ENCODE measurements at regions not wholly inside any gene's neighbourhood (a gene's known extent, or its start where the extent isn't known, plus 50 kb on each side); places are given as distances from the start of the nearest gene placed in this dataset.

- H3K9me3 ChIP-seq (ENCODE audit: control insufficient read depth in 1 of 2, insufficient read depth in 1 of 2, low read depth in 1 of 2, low read length in 2 of 2): peaks cover 6 to 24% of the 10 kb centered on the region in 2 experiments; a peak in 3 of 4 replicates
- RAD21 ChIA-PET (ENCODE audit: low non-redundant PET in 1 of 2, low total read pairs in 2 of 2, uncharacterized antibody in 2 of 2, unreplicated experiment in 2 of 2): no interaction called here
Measured at GRCh38 chr9:135001526-135001925, 83.8 kb upstream of the FCN1 start.

DNA sequence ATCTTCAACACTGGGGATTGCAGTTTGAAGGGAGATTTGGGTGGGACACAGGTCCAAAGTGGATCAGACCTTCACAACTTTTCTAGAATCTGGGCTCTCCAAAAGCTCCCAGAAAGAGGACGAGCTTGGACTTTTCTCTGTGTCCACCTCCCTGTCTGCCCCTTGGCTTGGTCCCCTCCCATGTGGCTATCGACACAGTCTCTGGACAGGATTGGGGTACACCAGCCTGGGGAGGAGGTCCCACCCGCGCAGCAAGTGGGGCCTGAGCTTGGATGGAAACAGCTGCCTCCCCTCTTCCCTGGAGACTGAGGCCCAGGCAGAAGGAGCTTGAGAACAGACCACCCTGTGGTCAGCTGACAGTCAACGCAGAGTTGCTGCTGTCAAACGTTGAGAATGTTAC lies 84.6 kb upstream of the FCN1 start:
- ATAC-seq: no peak
- intact Hi-C loops (cut with micrococcal nuclease): no loop called here
- H3K4me1 ChIP-seq (ENCODE audit: control insufficient read depth in 1 of 2, insufficient read depth in 2 of 2, low read length in 2 of 2): no peaks in the 10 kb centered on the region
- no peaks in the 10 kb centered on the region for H3K36me3 ChIP-seq (ENCODE audit: control insufficient read depth in 1 of 2, insufficient read depth in 2 of 2, low read length in 2 of 2)
- H3K4me2 ChIP-seq (ENCODE audit: low read length): no peak overlapping the region
- no peak overlapping the region for H3K9ac ChIP-seq (ENCODE audit: low read length)
- no peak overlapping the region for H3K4me3 ChIP-seq (replicated peaks in 1 of 2; ENCODE audit: low read depth in 1 of 2, low read length in 2 of 2)
- ChIA-PET POLR2A (no interaction called here), RAD21 (ENCODE audit: low non-redundant PET in 1 of 2, low total read pairs in 2 of 2, uncharacterized antibody in 2 of 2, unreplicated experiment in 2 of 2) (no interaction called here), CTCF (no interaction called here)
- no TSS peak for BruUV-seq (replicated peaks)
- H3K27ac ChIP-seq (ENCODE audit: low read depth, low read length): no peak overlapping the region
- H4K20me1 ChIP-seq (ENCODE audit: insufficient read depth): no peaks in the 10 kb centered on the region
- peaks cover 6 to 24% of the 10 kb centered on the region in 2 experiments; a peak in 3 of 4 replicates for H3K9me3 ChIP-seq (ENCODE audit: control insufficient read depth in 1 of 2, insufficient read depth in 1 of 2, low read depth in 1 of 2, low read length in 2 of 2)
- H3K79me2 ChIP-seq (ENCODE audit: insufficient read depth, low read length): no peaks in the 10 kb centered on the region
- H3K27me3 ChIP-seq (ENCODE audit: insufficient read depth, low read length): no peaks in the 10 kb centered on the region
- DNase-seq (ENCODE audit: low read depth, low spot score): no peak
- H2AFZ ChIP-seq (ENCODE audit: low read depth, low read length, poor library complexity, severe bottlenecking): no peak overlapping the region
- H3K9me2 ChIP-seq (ENCODE audit: insufficient read depth): no peaks in the 10 kb centered on the region
- no peak for TF ChIP-seq CEBPB (IDR thresholded peaks at IDR 0.05; ENCODE audit: low read depth)
- TF ChIP-seq, protein P1, sequence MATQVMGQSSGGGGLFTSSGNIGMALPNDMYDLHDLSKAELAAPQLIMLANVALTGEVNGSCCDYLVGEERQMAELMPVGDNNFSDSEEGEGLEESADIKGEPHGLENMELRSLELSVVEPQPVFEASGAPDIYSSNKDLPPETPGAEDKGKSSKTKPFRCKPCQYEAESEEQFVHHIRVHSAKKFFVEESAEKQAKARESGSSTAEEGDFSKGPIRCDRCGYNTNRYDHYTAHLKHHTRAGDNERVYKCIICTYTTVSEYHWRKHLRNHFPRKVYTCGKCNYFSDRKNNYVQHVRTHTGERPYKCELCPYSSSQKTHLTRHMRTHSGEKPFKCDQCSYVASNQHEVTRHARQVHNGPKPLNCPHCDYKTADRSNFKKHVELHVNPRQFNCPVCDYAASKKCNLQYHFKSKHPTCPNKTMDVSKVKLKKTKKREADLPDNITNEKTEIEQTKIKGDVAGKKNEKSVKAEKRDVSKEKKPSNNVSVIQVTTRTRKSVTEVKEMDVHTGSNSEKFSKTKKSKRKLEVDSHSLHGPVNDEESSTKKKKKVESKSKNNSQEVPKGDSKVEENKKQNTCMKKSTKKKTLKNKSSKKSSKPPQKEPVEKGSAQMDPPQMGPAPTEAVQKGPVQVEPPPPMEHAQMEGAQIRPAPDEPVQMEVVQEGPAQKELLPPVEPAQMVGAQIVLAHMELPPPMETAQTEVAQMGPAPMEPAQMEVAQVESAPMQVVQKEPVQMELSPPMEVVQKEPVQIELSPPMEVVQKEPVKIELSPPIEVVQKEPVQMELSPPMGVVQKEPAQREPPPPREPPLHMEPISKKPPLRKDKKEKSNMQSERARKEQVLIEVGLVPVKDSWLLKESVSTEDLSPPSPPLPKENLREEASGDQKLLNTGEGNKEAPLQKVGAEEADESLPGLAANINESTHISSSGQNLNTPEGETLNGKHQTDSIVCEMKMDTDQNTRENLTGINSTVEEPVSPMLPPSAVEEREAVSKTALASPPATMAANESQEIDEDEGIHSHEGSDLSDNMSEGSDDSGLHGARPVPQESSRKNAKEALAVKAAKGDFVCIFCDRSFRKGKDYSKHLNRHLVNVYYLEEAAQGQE (IDR thresholded peaks at IDR 0.05; ENCODE audit: low read depth): no peak
- TF ChIP-seq MAX (IDR thresholded peaks at IDR 0.05): no peak
- no peak for TF ChIP-seq JUND (IDR thresholded peaks at IDR 0.05)
- no peak for TF ChIP-seq YY1 (IDR thresholded peaks at IDR 0.05; ENCODE audit: extremely low read depth, insufficient replicate concordance, low read depth, low read length)
- TF ChIP-seq, protein P2, sequence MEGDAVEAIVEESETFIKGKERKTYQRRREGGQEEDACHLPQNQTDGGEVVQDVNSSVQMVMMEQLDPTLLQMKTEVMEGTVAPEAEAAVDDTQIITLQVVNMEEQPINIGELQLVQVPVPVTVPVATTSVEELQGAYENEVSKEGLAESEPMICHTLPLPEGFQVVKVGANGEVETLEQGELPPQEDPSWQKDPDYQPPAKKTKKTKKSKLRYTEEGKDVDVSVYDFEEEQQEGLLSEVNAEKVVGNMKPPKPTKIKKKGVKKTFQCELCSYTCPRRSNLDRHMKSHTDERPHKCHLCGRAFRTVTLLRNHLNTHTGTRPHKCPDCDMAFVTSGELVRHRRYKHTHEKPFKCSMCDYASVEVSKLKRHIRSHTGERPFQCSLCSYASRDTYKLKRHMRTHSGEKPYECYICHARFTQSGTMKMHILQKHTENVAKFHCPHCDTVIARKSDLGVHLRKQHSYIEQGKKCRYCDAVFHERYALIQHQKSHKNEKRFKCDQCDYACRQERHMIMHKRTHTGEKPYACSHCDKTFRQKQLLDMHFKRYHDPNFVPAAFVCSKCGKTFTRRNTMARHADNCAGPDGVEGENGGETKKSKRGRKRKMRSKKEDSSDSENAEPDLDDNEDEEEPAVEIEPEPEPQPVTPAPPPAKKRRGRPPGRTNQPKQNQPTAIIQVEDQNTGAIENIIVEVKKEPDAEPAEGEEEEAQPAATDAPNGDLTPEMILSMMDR (IDR thresholded peaks at IDR 0.05 in 2 of 3, conservative IDR thresholded peaks at IDR 0.05 in 1 of 3; ENCODE audit: borderline replicate concordance in 1 of 3, insufficient read depth in 1 of 3, low read depth in 2 of 3, low read length in 2 of 3): no peak
- TF ChIP-seq CBX3 (IDR thresholded peaks at IDR 0.05; ENCODE audit: low read depth): no peak

More at GRCh38 chr9:135001526-135001925, 83.8 kb upstream of the FCN1 start:
- Histone ChIP-seq H3K9me2 (ENCODE audit: insufficient read depth) (no peaks in the 10 kb centered on the region), H2AFZ (ENCODE audit: low read depth, low read length, poor library complexity, severe bottlenecking) (no peak overlapping the region), H4K20me1 (ENCODE audit: insufficient read depth) (no peaks in the 10 kb centered on the region), H3K4me3 (replicated peaks in 1 of 2; ENCODE audit: low read depth in 1 of 2, low read length in 2 of 2) (no peak overlapping the region), H3K4me1 (ENCODE audit: control insufficient read depth in 1 of 2, insufficient read depth in 2 of 2, low read length in 2 of 2) (no peaks in the 10 kb centered on the region), H3K36me3 (ENCODE audit: control insufficient read depth in 1 of 2, insufficient read depth in 2 of 2, low read length in 2 of 2) (no peaks in the 10 kb centered on the region), H3K27me3 (ENCODE audit: insufficient read depth, low read length) (no peaks in the 10 kb centered on the region; the same call in 1 of the 2 replicates), H3K4me2 (ENCODE audit: low read length) (no peak overlapping the region), H3K79me2 (ENCODE audit: insufficient read depth, low read length) (no peaks in the 10 kb centered on the region), H3K27ac (ENCODE audit: low read depth, low read length) (no peak overlapping the region), H3K9ac (ENCODE audit: low read length) (no peak overlapping the region)
- DNase-seq (ENCODE audit: low read depth, low spot score): no peak
- ATAC-seq: no peak
- TF ChIP-seq SIN3A (IDR thresholded peaks at IDR 0.05; ENCODE audit: low read depth): no peak
- TF ChIP-seq JUND (IDR thresholded peaks at IDR 0.05): no peak
- no peak for TF ChIP-seq EGR1 (IDR thresholded peaks at IDR 0.05; ENCODE audit: low read depth)
- no peak for TF ChIP-seq MAX (IDR thresholded peaks at IDR 0.05)
- TF ChIP-seq ZFX (IDR thresholded peaks at IDR 0.05): no peak
- no peak for TF ChIP-seq POLR2A (IDR thresholded peaks at IDR 0.05; ENCODE audit: borderline replicate concordance, extremely low read depth, insufficient read depth, insufficient read length)
- TF ChIP-seq, protein P3, sequence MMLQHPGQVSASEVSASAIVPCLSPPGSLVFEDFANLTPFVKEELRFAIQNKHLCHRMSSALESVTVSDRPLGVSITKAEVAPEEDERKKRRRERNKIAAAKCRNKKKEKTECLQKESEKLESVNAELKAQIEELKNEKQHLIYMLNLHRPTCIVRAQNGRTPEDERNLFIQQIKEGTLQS (IDR thresholded peaks at IDR 0.05): no peak
- no peak for TF ChIP-seq SRF (IDR thresholded peaks at IDR 0.05; ENCODE audit: low read depth)
- TF ChIP-seq SP1 (IDR thresholded peaks at IDR 0.05; ENCODE audit: low read depth): no peak
- TF ChIP-seq ZNF274 (IDR thresholded peaks at IDR 0.05; ENCODE audit: low read depth, low read length): no peak
- TF ChIP-seq ELF1 (IDR thresholded peaks at IDR 0.05; ENCODE audit: borderline replicate concordance, low read depth): no peak
- TF ChIP-seq TCF7L2 (IDR thresholded peaks at IDR 0.05; ENCODE audit: borderline replicate concordance, extremely low read depth, insufficient read depth, insufficient read length): no peak
- no peak for TF ChIP-seq YY1 (IDR thresholded peaks at IDR 0.05; ENCODE audit: extremely low read depth, insufficient replicate concordance, low read depth, low read length)
- BruUV-seq (replicated peaks): no TSS peak
- CTCF ChIA-PET: no interaction called here
- intact Hi-C loops (cut with micrococcal nuclease): no loop called here
- POLR2A ChIA-PET: no interaction called here

All from HCT116 (cell line).